Neural cell (in vitro differentiated cells): ENCODE measurements at regions not wholly inside any gene's neighbourhood (a gene's known extent, or its start where the extent isn't known, plus 50 kb on each side); places are given as distances from the start of the nearest gene placed in this dataset.

Source experiments
- H2AFZ ChIP-seq: fragments of 200-600, 300-800 bp; sonication (generic), shearing (Covaris generic); 2 replicates; pipeline ENCODE4 v1.6.0; 2014; ENCODE audit warnings: low read depth, mild to moderate bottlenecking, antibody characterized with exemption, low read length, moderate library complexity
- H3F3A ChIP-seq: fragments of 200-600 bp; shearing (Covaris generic); 2 replicates; pipeline ENCODE4 v1.6.1; 2016; ENCODE audit warnings: mild to moderate bottlenecking, moderate library complexity, mixed read lengths, antibody characterized with exemption, low read length; ENCODE audit not compliant: insufficient read depth, poor library complexity, severe bottlenecking
- H3K27ac ChIP-seq: fragments of 200-600, 300-800 bp; sonication (generic), shearing (Covaris generic); 2 replicates; pipeline ENCODE4 v1.5.1; 2014; ENCODE audit warnings: mild to moderate bottlenecking, low read length, moderate library complexity
- H3K27me3 ChIP-seq: fragments of 300-800, 200-600 bp; sonication (generic), shearing (Covaris generic); 2 replicates; pipeline ENCODE4 v1.6.0; 2014; ENCODE audit warnings: mild to moderate bottlenecking, low read depth, low read length, moderate library complexity; ENCODE audit not compliant: insufficient read depth
- H3K36me3 ChIP-seq: fragments of 300-800, 200-600 bp; sonication (generic), shearing (Covaris generic); 2 replicates; pipeline ENCODE4 v1.5.1; 2014; ENCODE audit warnings: mild to moderate bottlenecking, antibody characterized with exemption, low read length, moderate library complexity; ENCODE audit not compliant: insufficient read depth
- H3K4me2 ChIP-seq: fragments of 300-800, 200-600 bp; sonication (generic), shearing (Covaris generic); 2 replicates; pipeline ENCODE4 v1.6.0; 2014; ENCODE audit warnings: mild to moderate bottlenecking, low read length
- H3K4me3 ChIP-seq: fragments of 300-800, 200-600 bp; sonication (generic), shearing (Covaris generic); 2 replicates; pipeline ENCODE4 v1.5.1; 2014; ENCODE audit warnings: mild to moderate bottlenecking, low read length, moderate library complexity
- H3K79me2 ChIP-seq: fragments of 200-600 bp; shearing (Covaris generic); replicated peaks from 2 replicates; pipeline ENCODE4 v1.6.0; 2014; ENCODE audit warnings: mild to moderate bottlenecking, low read length, moderate library complexity; ENCODE audit not compliant: insufficient read depth
- H3K9ac ChIP-seq: fragments of 300-800, 200-600 bp; sonication (generic), shearing (Covaris generic); 2 replicates; pipeline ENCODE4 v1.6.1; 2016; ENCODE audit warnings: mild to moderate bottlenecking, low read length, mixed read lengths
- H3K9me2 ChIP-seq: fragments of 200-600 bp; shearing (Covaris generic); 2 replicates; pipeline ENCODE4 v1.6.1; 2016; ENCODE audit warnings: mild to moderate bottlenecking, low read length, mixed read lengths; ENCODE audit not compliant: insufficient read depth
- H3K9me3 ChIP-seq: fragments of 200-600, 300-800 bp; sonication (generic), shearing (Covaris generic); 2 replicates; pipeline ENCODE4 v1.6.1; 2016; ENCODE audit warnings: mild to moderate bottlenecking, mixed run types, low read length, moderate library complexity, mixed read lengths
- H4K20me1 ChIP-seq: fragments of 200-600 bp; shearing (Covaris generic); 2 replicates; pipeline ENCODE4 v1.6.1; 2016; ENCODE audit warnings: mild to moderate bottlenecking, mixed run types; ENCODE audit not compliant: insufficient read depth
- EP300 ChIP-seq: fragments of 450-650 bp; conservative IDR thresholded peaks from 2 replicates; pipeline ENCODE4 v1.6.1; 2014; ENCODE audit warnings: antibody characterized with exemption, mild to moderate bottlenecking, moderate library complexity; ENCODE audit not compliant: poor library complexity, severe bottlenecking
- EZH2 ChIP-seq: fragments of 200-600, 300-800 bp; shearing (Covaris generic), sonication (generic); IDR thresholded peaks from 2 replicates; pipeline ENCODE4 v1.6.1; 2014; ENCODE audit warnings: antibody characterized with exemption, low read length, borderline replicate concordance, mild to moderate bottlenecking; ENCODE audit not compliant: insufficient read depth, poor library complexity, severe bottlenecking
- MXI1 ChIP-seq: fragments of 450-650 bp; conservative IDR thresholded peaks from 2 replicates; pipeline ENCODE4 v1.6.1; 2014; ENCODE audit warnings: antibody characterized with exemption, mild to moderate bottlenecking; ENCODE audit not compliant: poor library complexity, severe bottlenecking
- POLR2AphosphoS5 ChIP-seq: IDR thresholded peaks from 2 replicates; pipeline ENCODE4 v1.6.1; 2012
- RAD21 ChIP-seq: fragments of 450-650 bp; conservative IDR thresholded peaks from 2 replicates; pipeline ENCODE4 v1.6.1; 2014; ENCODE audit warnings: antibody characterized with exemption, mild to moderate bottlenecking, moderate library complexity
- SMC3 ChIP-seq: fragments of 450-650 bp; conservative IDR thresholded peaks from 2 replicates; pipeline ENCODE4 v1.6.1; 2014; ENCODE audit warnings: antibody characterized with exemption, mild to moderate bottlenecking, moderate library complexity; ENCODE audit not compliant: poor library complexity
- TAF1 ChIP-seq: IDR thresholded peaks from 2 replicates; pipeline ENCODE4 v1.6.1; 2012; ENCODE audit warnings: low read depth
- TF ChIP-seq, protein P1 (sequence below): IDR thresholded peaks from 2 replicates; pipeline ENCODE4 v1.6.1; 2012; ENCODE audit warnings: borderline replicate concordance
- TF ChIP-seq, protein P2 (sequence below): fragments of 450-650 bp; IDR thresholded peaks from 2 replicates; pipeline ENCODE4 v1.5.1; 2014; ENCODE audit warnings: antibody characterized with exemption, mild to moderate bottlenecking, moderate library complexity; ENCODE audit not compliant: poor library complexity, severe bottlenecking

DNA sequence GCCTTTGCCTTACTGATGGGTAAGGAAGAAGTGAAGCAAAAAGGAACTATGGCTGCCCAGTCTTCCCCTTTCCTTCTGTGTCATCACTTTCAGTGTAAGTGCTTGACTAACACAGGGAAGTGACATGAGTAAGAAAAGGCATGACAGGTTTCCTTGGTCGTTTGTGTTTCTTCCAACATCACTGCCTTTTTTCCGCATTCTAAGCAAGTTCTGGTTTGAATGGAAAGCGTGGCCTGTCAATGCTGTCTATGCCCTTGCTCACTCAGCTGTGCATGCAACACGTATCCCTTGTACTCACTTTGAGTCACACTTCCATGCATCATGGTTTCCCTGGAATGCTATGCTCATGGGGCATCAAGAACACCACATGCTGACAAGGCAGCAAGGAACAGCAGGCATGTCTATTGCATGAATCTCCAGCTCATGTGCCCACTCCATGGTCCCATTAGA is 111.8 kb downstream of the OAT start:
- no peak overlapping the region for H2AFZ ChIP-seq
- no peaks in the 10 kb centered on the region for H3K79me2 ChIP-seq
- no peak overlapping the region for H3K4me3 ChIP-seq
- H3K9me3 ChIP-seq = no peaks in the 10 kb centered on the region
- no peak overlapping the region for H3K4me2 ChIP-seq
- no peaks in the 10 kb centered on the region for H3K36me3 ChIP-seq
- no peaks in the 10 kb centered on the region for H3K9me2 ChIP-seq
- H3K27me3 ChIP-seq = no peaks in the 10 kb centered on the region
- H3K9ac ChIP-seq = no peak overlapping the region
- TF ChIP-seq, protein P1, sequence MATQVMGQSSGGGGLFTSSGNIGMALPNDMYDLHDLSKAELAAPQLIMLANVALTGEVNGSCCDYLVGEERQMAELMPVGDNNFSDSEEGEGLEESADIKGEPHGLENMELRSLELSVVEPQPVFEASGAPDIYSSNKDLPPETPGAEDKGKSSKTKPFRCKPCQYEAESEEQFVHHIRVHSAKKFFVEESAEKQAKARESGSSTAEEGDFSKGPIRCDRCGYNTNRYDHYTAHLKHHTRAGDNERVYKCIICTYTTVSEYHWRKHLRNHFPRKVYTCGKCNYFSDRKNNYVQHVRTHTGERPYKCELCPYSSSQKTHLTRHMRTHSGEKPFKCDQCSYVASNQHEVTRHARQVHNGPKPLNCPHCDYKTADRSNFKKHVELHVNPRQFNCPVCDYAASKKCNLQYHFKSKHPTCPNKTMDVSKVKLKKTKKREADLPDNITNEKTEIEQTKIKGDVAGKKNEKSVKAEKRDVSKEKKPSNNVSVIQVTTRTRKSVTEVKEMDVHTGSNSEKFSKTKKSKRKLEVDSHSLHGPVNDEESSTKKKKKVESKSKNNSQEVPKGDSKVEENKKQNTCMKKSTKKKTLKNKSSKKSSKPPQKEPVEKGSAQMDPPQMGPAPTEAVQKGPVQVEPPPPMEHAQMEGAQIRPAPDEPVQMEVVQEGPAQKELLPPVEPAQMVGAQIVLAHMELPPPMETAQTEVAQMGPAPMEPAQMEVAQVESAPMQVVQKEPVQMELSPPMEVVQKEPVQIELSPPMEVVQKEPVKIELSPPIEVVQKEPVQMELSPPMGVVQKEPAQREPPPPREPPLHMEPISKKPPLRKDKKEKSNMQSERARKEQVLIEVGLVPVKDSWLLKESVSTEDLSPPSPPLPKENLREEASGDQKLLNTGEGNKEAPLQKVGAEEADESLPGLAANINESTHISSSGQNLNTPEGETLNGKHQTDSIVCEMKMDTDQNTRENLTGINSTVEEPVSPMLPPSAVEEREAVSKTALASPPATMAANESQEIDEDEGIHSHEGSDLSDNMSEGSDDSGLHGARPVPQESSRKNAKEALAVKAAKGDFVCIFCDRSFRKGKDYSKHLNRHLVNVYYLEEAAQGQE = peak; percentile 52
- peak; percentile 27 for TF ChIP-seq POLR2AphosphoS5
- TF ChIP-seq, protein P2, sequence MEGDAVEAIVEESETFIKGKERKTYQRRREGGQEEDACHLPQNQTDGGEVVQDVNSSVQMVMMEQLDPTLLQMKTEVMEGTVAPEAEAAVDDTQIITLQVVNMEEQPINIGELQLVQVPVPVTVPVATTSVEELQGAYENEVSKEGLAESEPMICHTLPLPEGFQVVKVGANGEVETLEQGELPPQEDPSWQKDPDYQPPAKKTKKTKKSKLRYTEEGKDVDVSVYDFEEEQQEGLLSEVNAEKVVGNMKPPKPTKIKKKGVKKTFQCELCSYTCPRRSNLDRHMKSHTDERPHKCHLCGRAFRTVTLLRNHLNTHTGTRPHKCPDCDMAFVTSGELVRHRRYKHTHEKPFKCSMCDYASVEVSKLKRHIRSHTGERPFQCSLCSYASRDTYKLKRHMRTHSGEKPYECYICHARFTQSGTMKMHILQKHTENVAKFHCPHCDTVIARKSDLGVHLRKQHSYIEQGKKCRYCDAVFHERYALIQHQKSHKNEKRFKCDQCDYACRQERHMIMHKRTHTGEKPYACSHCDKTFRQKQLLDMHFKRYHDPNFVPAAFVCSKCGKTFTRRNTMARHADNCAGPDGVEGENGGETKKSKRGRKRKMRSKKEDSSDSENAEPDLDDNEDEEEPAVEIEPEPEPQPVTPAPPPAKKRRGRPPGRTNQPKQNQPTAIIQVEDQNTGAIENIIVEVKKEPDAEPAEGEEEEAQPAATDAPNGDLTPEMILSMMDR = no peak
- no peak for TF ChIP-seq MXI1
- TF ChIP-seq EP300 = peak; percentile 53
- no peaks in the 10 kb centered on the region for H4K20me1 ChIP-seq
- H3K27ac ChIP-seq = no peak overlapping the region
- H3F3A ChIP-seq = no peaks in the 10 kb centered on the region

DNA sequence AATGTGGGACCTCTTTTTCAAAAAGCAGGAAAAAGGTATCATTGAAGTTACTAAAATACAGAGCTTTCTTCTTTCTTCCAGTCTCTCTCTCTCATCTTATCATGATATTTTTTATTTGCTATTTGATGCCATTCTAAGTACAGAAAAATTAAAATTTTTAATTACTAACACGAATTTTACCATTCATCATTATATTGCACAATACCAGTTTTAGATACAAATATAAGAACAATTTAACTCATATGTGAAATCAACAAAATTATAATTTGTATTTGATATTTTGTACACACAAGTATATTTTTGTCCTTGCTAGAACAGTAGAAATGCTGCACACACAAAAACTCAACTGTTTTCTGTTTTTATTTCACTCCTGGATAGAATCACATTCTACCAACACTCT is 112.2 kb downstream of the OAT start:
- Histone ChIP-seq H3F3A (no peaks in the 10 kb centered on the region), H3K9ac (no peak overlapping the region), H4K20me1 (no peaks in the 10 kb centered on the region), H3K36me3 (no peaks in the 10 kb centered on the region), H3K9me2 (no peaks in the 10 kb centered on the region), H3K9me3 (no peaks in the 10 kb centered on the region), H3K27me3 (no peaks in the 10 kb centered on the region), H3K79me2 (no peaks in the 10 kb centered on the region), H3K4me2 (no peak overlapping the region), H2AFZ (no peak overlapping the region), H3K4me3 (no peak overlapping the region), H3K27ac (no peak overlapping the region)
- no peak for TF ChIP-seq TAF1
- no peak for TF ChIP-seq RAD21
- TF ChIP-seq POLR2AphosphoS5 = no peak
- TF ChIP-seq SMC3 = no peak
- no peak for TF ChIP-seq EP300
- TF ChIP-seq, protein P1 = no peak
- no peak for TF ChIP-seq EZH2
- no peak for TF ChIP-seq MXI1
- TF ChIP-seq, protein P2 = no peak
